Heart right ventricle (tissue), 16 donors: ENCODE measurements at regions not wholly inside any gene's neighbourhood (a gene's known extent, or its start where the extent isn't known, plus 50 kb on each side); places are given as distances from the start of the nearest gene placed in this dataset.

ENCODE experiments used
- ATAC-seq, 8 donors: fragments of 200-7000 bp; cut with Tn5 transposase; one replicate each; pipeline ENCODE4 v1.9.1; 2020; ENCODE audit warnings: mild to moderate bottlenecking in 8 of 8, moderate library complexity in 8 of 8, moderate number of reproducible peaks in 1 of 8
- DNase-seq, 2 donors: peaks; one replicate each; pipeline ENCODE4 v3.0.0-alpha.2; 2020
- H3K27ac ChIP-seq, 10 donors: fragments of 200-600 bp; sonication (generic) in 2 of 10; one replicate each; pipeline versions ENCODE4 v1.5.0 to v1.8.0; 2020 to 2022; ENCODE audit warnings: mild to moderate bottlenecking in 3 of 10
- H3K27me3 ChIP-seq, 7 donors: fragments of 200-600 bp; one replicate each; pipeline ENCODE4 v1.8.0; 2021 to 2022; ENCODE audit warnings: mild to moderate bottlenecking in 2 of 7
- H3K36me3 ChIP-seq, 9 donors: fragments of 200-600 bp; sonication (generic) in 1 of 9; one replicate each; pipeline versions ENCODE4 v1.5.0 to v1.8.0; 2020 to 2022; ENCODE audit warnings: mild to moderate bottlenecking in 2 of 9
- H3K4me1 ChIP-seq, 9 donors: fragments of 200-600 bp; sonication (generic) in 1 of 9; one replicate each; pipeline versions ENCODE4 v1.5.0 to v1.8.0; 2020 to 2022; ENCODE audit warnings: mild to moderate bottlenecking in 4 of 9
- H3K4me3 ChIP-seq, 10 donors: fragments of 200-600 bp; sonication (generic) in 2 of 10; one replicate each; pipeline versions ENCODE4 v1.5.0 to v1.8.0; 2020 to 2022; ENCODE audit warnings: mild to moderate bottlenecking in 7 of 10, moderate library complexity in 2 of 10
- H3K9me3 ChIP-seq, 11 donors: fragments of 200-600 bp in 10 of 11; sonication (generic) in 2 of 11; one replicate each; pipeline versions ENCODE4 v1.5.0 to v1.8.0; 2013 to 2022; ENCODE audit warnings: mild to moderate bottlenecking in 2 of 11, control low read depth in 1 of 11, moderate library complexity in 1 of 11
- CTCF ChIP-seq, 9 donors: fragments of 200-600 bp; sonication (generic) in 2 of 9; IDR thresholded peaks; one replicate each; pipeline versions ENCODE4 v1.5.0 to v1.8.0; 2021 to 2022; ENCODE audit warnings: antibody characterized with exemption in 9 of 9, mild to moderate bottlenecking in 5 of 9, moderate library complexity in 1 of 9
- WGBS, 2 donors: extraction: QIAGEN DNeasy Blood & Tissue Kit; methylation state at CpG; one replicate each; pipeline ENCODE4 v1.1.7; 2013; ENCODE audit warnings: inconsistent platforms in 1 of 2; 5-methylcytosine and 5-hydroxymethylcytosine counted together
- intact Hi-C, 10 donors: fragments of 100-400 bp; cut with DNase I; formaldehyde crosslinking; loops; one replicate each; pipeline versions ENCODE4 v1.11.1 to v1.14.2; 2022
- donor health status: Arrhythmogenic right ventricular cardiomyopathy.
- donor health status: ischemic (EF 13 %, LVEDD 7.1; RV severe dilation, severe dysfunction).
- donor health status: healthy with polysubstance abuse.
- donor health status: DM: no; HTN: yes; CAD: no.
- donor health status: DM: no; HTN: no; CAD: no.
- donor health status: ischemic (EF 25% LVEDD 6.9; RV normal size, moderate dysfunction).
- donor health status: ischemic (EF 25% LVEDD 5.7; RV mildly dilated, moderate dysfunction).
- donor health status: healthy.
- donor health status: DM: yes; HTN: yes; CAD: no.
- donor health status: Ischemic cardiomyopathy.
- donor health status: ischemic (EF 35%, LVEDD 5.7; RV mildly dilated, moderate dysfunction).
- donor health status: nonischemic (EF 11% LVEDD 7.7; RV severe dilation, severe dysfunction).
- donor health status: DM: yes; HTN: yes; CAD: no.
- donor health status: PGD.
- donor health status: ischemic (EF 29% LVEDD 5.4; RV normal size, mild dysfunction).
- donor health status: nonischemic (EF 23%, LVEDD 6.1; RV moderate dilation, normal function).

GRCh38 chr6:100101644-100102043 lies 107.6 kb upstream of the MCHR2 start:
- no peaks in the 10 kb centered on the region for H3K9me3 ChIP-seq
- no peak overlapping the region for H3K4me3 ChIP-seq
- H3K36me3 ChIP-seq, result no peaks in the 10 kb centered on the region
- intact Hi-C loops, result loop anchor here in 1 of 10 donors (10.0 kb wide), 1 partner anchor 227 kb away; no protein-coding TSS in a partner anchor
- peaks cover 0 to 26% (median 18%) of the 10 kb centered on the region in 7 donors for H3K27me3 ChIP-seq
- H3K27ac ChIP-seq, result no peak overlapping the region
- DNase-seq (no peak), ATAC-seq (no peak)
- no peak for TF ChIP-seq CTCF (IDR thresholded peaks at IDR 0.05)
- 81 to 84% methylated on average over 3 of the region's 3 CpGs for WGBS, 2 donors
- no peaks in the 10 kb centered on the region for H3K4me1 ChIP-seq

GRCh38 chr6:100100776-100101175 lies 106.8 kb upstream of the MCHR2 start:
- ATAC-seq, result no peak
- Histone ChIP-seq H3K4me1 (no peaks in the 10 kb centered on the region), H3K9me3 (no peaks in the 10 kb centered on the region), H3K36me3 (no peaks in the 10 kb centered on the region), H3K27me3 (peaks cover 0 to 17% (median 9%) of the 10 kb centered on the region in 7 donors), H3K4me3 (no peak overlapping the region), H3K27ac (no peak overlapping the region)
- TF ChIP-seq CTCF (IDR thresholded peaks at IDR 0.05), result no peak
- no peak for DNase-seq
- intact Hi-C loops, result loop anchor here in 1 of 10 donors (10.0 kb wide), 1 partner anchor 226 kb away; no protein-coding TSS in a partner anchor

GRCh38 chr6:100099189-100100074 lies 105.4 kb upstream of the MCHR2 start:
- H3K36me3 ChIP-seq, result no peaks in the 10 kb centered on the region
- H3K27me3 ChIP-seq, result peaks cover 0 to 14% (median 6%) of the 10 kb centered on the region in 7 donors
- H3K9me3 ChIP-seq, result no peaks in the 10 kb centered on the region
- ATAC-seq (no peak), DNase-seq (no peak)
- 27 to 30% methylated on average over 4 of the region's 4 CpGs for WGBS, 2 donors
- H3K4me1 ChIP-seq, result no peaks in the 10 kb centered on the region
- TF ChIP-seq CTCF (IDR thresholded peaks at IDR 0.05), result peak in 8 of 9 donors; percentile 16 to 61 (median 50)
- intact Hi-C loops, result loop anchor here in 8 of 10 donors (2.0 to 10.0 kb wide), 6 partner anchors 215 to 235 kb away; no protein-coding TSS in a partner anchor
- no peak overlapping the region for H3K27ac ChIP-seq
- no peak overlapping the region for H3K4me3 ChIP-seq

- H3K9me3 ChIP-seq, result no peaks in the 10 kb centered on the region
- intact Hi-C loops, result loop anchor here in 5 of 10 donors (5.0 to 10.0 kb wide), 4 partner anchors 212 to 232 kb away; no protein-coding TSS in a partner anchor
- no peaks in the 10 kb centered on the region for H3K4me1 ChIP-seq
- TF ChIP-seq CTCF (IDR thresholded peaks at IDR 0.05), result no peak
- peaks cover 0 to 14% (median 5%) of the 10 kb centered on the region in 7 donors for H3K27me3 ChIP-seq
- no peak overlapping the region for H3K27ac ChIP-seq
- H3K36me3 ChIP-seq, result no peaks in the 10 kb centered on the region
- DNase-seq (no peak), ATAC-seq (no peak)
- no peak overlapping the region for H3K4me3 ChIP-seq
These were observed 102.9 kb upstream of the MCHR2 start for GRCh38 chr6:100096936-100097335.
